HEK293 (cell line): ENCODE measurements at regions not wholly inside any gene's neighbourhood (a gene's known extent, or its start where the extent isn't known, plus 50 kb on each side); places are given as distances from the start of the nearest gene placed in this dataset.

Experiments used
- ATF2 ChIP-seq: fragments of 450-650 bp; formaldehyde crosslinking; IDR thresholded peaks from 2 replicates; pipeline ENCODE4 v1.5.1; 2016; ENCODE audit warnings: missing biosample characterization, missing genetic modification characterization, low read depth
- BCL11A ChIP-seq: fragments of 450-650 bp; formaldehyde crosslinking; IDR thresholded peaks from 2 replicates; pipeline ENCODE4 v1.5.1; 2016; ENCODE audit warnings: low read depth, missing biosample characterization, missing genetic modification characterization
- GFI1B ChIP-seq: fragments of 450-650 bp; formaldehyde crosslinking; IDR thresholded peaks from 2 replicates; pipeline ENCODE4 v1.5.1; 2016; ENCODE audit warnings: missing biosample characterization, missing genetic modification characterization
- SETDB1 ChIP-seq: IDR thresholded peaks from one replicate; pipeline ENCODE4 v1.6.1; 2017; ENCODE audit warnings: mild to moderate bottlenecking, low read length, moderate library complexity, mixed read lengths; ENCODE audit not compliant: insufficient read length
- ZNF335 ChIP-seq: fragments of 450-650 bp; formaldehyde crosslinking; conservative IDR thresholded peaks from 2 replicates; pipeline ENCODE4 v1.5.1; 2016; ENCODE audit warnings: missing biosample characterization, missing genetic modification characterization
- ZNF530 ChIP-seq: fragments of 450-650 bp; formaldehyde crosslinking; IDR thresholded peaks from 2 replicates; pipeline ENCODE4 v1.5.1; 2016; ENCODE audit warnings: low read depth, missing biosample characterization, missing genetic modification characterization
- ZNF561 ChIP-seq: fragments of 450-650 bp; IDR thresholded peaks from 2 replicates; pipeline ENCODE4 v1.5.1; 2018; ENCODE audit warnings: missing biosample characterization, missing genetic modification characterization, borderline replicate concordance
- ZNF792 ChIP-seq: fragments of 450-650 bp; formaldehyde crosslinking; IDR thresholded peaks from 2 replicates; pipeline ENCODE4 v1.5.1; 2016; ENCODE audit warnings: missing biosample characterization, missing genetic modification characterization
- ZSCAN5A ChIP-seq: fragments of 450-650 bp; formaldehyde crosslinking; IDR thresholded peaks from 2 replicates; pipeline ENCODE4 v1.5.1; 2016; ENCODE audit warnings: missing biosample characterization, missing genetic modification characterization
- TF ChIP-seq, protein P1 (sequence below): fragments of 450-650 bp; formaldehyde crosslinking; IDR thresholded peaks from 2 replicates; pipeline ENCODE4 v1.5.1; 2016; ENCODE audit warnings: missing biosample characterization, missing genetic modification characterization
- TF ChIP-seq, protein P2 (sequence below): fragments of 450-650 bp; formaldehyde crosslinking; conservative IDR thresholded peaks from 2 replicates; pipeline ENCODE4 v1.5.1; 2016; ENCODE audit warnings: low read depth, missing biosample characterization, missing genetic modification characterization
- TF ChIP-seq, protein P3 (sequence below): fragments of 450-650 bp; formaldehyde crosslinking; IDR thresholded peaks from 2 replicates; pipeline ENCODE4 v1.5.1; 2016; ENCODE audit warnings: missing biosample characterization, missing genetic modification characterization

- no peak for TF ChIP-seq ZNF792 (tag by site-specific recombination)
- TF ChIP-seq, protein P1, sequence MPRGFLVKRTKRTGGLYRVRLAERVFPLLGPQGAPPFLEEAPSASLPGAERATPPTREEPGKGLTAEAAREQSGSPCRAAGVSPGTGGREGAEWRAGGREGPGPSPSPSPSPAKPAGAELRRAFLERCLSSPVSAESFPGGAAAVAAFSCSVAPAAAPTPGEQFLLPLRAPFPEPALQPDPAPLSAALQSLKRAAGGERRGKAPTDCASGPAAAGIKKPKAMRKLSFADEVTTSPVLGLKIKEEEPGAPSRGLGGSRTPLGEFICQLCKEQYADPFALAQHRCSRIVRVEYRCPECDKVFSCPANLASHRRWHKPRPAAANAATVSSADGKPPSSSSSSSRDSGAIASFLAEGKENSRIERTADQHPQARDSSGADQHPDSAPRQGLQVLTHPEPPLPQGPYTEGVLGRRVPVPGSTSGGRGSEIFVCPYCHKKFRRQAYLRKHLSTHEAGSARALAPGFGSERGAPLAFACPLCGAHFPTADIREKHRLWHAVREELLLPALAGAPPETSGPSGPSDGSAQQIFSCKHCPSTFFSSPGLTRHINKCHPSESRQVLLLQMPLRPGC (tag by site-specific recombination): no peak
- no peak for TF ChIP-seq ATF2 (tag by site-specific recombination)
- no peak for TF ChIP-seq BCL11A
- TF ChIP-seq, protein P2, sequence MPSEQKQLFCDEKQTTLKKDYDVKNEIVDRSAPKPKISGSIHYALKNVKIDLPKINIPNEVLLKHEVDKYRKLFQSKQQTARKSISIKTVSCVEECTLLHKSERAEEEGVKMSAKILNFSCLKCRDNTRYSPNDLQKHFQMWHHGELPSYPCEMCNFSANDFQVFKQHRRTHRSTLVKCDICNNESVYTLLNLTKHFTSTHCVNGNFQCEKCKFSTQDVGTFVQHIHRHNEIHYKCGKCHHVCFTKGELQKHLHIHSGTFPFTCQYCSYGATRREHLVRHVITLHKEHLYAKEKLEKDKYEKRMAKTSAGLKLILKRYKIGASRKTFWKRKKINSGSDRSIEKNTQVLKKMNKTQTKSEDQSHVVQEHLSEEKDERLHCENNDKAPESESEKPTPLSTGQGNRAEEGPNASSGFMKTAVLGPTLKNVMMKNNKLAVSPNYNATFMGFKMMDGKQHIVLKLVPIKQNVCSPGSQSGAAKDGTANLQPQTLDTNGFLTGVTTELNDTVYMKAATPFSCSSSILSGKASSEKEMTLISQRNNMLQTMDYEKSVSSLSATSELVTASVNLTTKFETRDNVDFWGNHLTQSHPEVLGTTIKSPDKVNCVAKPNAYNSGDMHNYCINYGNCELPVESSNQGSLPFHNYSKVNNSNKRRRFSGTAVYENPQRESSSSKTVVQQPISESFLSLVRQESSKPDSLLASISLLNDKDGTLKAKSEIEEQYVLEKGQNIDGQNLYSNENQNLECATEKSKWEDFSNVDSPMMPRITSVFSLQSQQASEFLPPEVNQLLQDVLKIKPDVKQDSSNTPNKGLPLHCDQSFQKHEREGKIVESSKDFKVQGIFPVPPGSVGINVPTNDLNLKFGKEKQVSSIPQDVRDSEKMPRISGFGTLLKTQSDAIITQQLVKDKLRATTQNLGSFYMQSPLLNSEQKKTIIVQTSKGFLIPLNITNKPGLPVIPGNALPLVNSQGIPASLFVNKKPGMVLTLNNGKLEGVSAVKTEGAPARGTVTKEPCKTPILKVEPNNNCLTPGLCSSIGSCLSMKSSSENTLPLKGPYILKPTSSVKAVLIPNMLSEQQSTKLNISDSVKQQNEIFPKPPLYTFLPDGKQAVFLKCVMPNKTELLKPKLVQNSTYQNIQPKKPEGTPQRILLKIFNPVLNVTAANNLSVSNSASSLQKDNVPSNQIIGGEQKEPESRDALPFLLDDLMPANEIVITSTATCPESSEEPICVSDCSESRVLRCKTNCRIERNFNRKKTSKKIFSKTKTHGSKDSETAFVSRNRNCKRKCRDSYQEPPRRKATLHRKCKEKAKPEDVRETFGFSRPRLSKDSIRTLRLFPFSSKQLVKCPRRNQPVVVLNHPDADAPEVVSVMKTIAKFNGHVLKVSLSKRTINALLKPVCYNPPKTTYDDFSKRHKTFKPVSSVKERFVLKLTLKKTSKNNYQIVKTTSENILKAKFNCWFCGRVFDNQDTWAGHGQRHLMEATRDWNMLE (tag by site-specific recombination): no peak
- TF ChIP-seq, protein P3, sequence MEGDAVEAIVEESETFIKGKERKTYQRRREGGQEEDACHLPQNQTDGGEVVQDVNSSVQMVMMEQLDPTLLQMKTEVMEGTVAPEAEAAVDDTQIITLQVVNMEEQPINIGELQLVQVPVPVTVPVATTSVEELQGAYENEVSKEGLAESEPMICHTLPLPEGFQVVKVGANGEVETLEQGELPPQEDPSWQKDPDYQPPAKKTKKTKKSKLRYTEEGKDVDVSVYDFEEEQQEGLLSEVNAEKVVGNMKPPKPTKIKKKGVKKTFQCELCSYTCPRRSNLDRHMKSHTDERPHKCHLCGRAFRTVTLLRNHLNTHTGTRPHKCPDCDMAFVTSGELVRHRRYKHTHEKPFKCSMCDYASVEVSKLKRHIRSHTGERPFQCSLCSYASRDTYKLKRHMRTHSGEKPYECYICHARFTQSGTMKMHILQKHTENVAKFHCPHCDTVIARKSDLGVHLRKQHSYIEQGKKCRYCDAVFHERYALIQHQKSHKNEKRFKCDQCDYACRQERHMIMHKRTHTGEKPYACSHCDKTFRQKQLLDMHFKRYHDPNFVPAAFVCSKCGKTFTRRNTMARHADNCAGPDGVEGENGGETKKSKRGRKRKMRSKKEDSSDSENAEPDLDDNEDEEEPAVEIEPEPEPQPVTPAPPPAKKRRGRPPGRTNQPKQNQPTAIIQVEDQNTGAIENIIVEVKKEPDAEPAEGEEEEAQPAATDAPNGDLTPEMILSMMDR (tag by site-specific recombination): no peak
- no peak for TF ChIP-seq ZNF561 (tag by site-specific recombination)
- no peak for TF ChIP-seq ZSCAN5A (tag by site-specific recombination)
- no peak for TF ChIP-seq SETDB1
- TF ChIP-seq ZNF530: no peak
- no peak for TF ChIP-seq GFI1B
- no peak for TF ChIP-seq ZNF335 (tag by site-specific recombination)
These were observed 169.7 kb upstream of the PTPRK start for GRCh38 chr6:128690063-128690462.
